AG08396 (cell line): ENCODE measurements at regions not wholly inside any gene's neighbourhood (a gene's known extent, or its start where the extent isn't known, plus 50 kb on each side); places are given as distances from the start of the nearest gene placed in this dataset.
"Not testable (repeated sequence)": the region's sequence is repeated elsewhere in the genome, so short reads cannot be mapped to it uniquely, and the experiment has no call there.

Experiments used
- DNase-seq: peaks from one replicate; pipeline ENCODE4 v3.0.0; 2012; ENCODE audit warnings: low spot score, mixed read lengths

DNA sequence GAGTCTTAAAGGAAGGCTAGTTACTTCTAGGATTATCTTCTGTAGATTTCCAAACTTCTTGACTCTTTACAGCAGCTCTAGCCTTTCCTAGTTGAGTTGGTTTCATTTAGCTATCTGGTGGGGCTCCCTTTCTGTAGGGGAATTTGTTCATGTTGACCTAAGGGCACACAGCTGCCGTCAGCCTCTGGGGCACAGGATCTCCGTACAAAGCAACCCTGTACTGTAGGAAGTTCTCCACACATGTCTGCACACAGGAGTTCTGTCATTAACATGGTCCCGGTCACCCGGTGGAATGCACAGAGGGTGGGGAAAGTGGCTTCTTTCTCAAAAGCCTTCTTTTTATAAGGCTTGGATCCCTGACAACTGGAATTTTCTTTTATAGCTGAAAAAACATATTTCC, 88.7 kb upstream of the TNIK start:
- no peak for DNase-seq

DNA sequence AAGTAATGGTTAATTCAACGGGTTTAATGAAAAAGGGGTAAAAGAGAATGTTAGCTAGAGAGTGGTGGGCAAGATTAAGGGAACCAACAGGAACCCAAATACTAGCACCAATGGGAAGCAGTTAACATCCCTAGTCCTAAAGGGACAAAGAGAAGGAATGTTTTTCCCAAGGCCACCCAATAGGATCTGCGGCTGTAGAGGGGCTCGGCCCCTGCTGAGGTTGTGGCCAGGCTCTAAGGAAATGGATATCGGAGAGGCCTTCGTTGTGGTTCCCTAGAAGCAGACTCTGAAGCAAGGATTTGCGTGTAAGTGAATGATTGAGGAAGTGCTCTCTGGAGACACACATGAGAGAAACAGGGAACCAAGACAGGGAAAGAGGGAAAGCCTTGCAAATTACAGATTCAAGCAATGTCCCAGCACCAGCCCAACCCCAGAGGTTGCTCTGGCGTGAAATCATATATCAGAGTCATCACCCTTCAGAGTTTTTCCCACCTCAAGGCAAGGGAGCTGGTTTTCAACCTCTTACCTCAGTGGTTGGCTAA, 83.6 kb upstream of the TNIK start:
- DNase-seq: no peak

DNA sequence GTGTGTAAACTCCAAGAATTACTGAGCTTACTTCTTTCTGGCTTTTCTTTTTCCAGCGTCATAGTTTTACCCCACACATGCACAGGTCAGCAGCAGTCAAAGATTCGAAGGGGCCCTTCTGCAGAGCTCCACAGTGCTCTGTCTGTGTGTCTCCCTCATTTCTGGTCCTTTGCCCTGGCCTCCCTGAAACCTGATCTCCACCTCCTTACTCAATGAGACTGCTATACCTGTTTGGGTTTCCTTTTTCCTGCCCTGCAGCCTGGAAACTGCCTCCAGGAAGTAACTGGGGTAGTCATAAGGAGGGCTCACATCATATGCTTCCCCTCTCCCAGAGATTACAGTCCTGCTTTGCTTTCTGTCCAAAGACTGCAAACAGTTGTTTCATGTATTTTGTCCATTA, 82.8 kb upstream of the TNIK start:
- no peak for DNase-seq

DNA sequence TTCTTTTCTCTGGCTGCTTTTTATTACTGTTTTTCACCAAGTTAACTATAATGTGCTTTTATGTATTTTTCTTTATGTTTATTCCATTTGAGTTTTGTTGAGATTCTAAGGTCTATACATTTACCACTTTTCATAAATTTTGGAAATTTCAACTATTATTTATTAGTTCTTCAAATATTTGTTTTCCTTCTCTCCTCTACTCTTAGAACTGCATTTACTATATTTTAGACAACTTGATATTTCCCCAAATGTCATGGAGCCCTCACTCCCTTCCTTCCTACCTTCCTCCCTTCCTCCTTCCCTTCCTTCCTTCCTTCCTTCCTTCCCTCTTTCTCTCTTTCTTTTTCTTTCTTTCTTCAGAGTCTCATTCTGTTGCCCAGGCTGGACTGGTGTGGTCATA, 81.4 kb upstream of the TNIK start:
- DNase-seq: no peak

DNA sequence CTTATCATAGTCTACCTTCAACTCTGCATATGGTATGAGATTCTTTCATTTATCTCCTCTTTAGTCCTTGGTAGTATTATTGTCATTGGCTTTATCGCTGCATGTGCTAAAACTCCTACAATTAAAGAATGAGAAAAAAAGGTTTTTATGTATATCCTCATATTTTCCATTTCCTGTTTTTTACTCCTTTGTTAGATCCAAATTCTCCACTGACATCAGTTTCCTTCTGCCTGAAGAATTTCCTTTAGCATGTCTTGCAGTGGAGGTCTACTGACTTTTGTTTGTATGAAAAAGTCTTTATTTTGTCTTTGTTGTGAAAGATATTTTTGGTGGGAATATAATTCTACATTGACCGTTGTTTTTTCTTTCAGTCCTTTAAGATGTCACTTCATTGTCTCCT, 81.0 kb upstream of the TNIK start:
- no peak for DNase-seq

DNA sequence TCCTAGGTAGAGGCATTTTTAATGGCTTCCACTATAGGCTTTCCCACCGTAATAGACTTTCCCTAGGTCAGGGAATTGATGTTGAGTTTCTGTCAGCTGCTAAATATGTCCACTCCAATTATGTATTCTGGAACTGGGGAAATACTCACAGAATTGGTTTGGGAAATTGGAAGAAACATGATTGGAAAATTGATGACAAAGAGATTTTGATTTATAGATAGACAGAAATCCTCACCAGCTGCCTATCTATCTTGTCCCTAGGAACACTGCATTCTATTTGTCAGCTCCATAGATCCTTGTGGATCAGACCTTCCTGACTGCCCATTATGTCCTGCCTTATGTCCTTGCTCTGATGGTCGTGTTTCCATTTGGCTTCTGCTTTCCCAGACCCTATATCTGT, 75.6 kb upstream of the TNIK start:
- no peak for DNase-seq

DNA sequence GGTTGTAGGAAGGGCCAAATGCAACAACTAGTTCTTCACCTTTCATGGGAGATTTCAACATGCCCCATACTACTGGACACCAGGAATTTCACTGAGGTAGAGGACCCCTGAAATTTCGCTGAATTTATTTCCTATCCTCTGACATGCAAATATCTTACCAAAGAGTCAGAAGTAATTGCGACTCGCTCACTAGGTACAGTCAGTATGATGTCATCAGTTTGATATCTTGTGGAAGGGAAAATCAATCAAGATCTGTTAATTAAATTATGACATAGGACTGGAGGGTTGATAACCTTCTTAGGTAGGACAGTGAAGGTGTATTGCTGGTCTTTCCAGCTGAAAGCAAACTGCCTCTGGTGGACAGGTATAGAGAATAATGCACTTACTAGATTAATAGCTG, 74.9 kb upstream of the TNIK start:
- DNase-seq: no peak

DNA sequence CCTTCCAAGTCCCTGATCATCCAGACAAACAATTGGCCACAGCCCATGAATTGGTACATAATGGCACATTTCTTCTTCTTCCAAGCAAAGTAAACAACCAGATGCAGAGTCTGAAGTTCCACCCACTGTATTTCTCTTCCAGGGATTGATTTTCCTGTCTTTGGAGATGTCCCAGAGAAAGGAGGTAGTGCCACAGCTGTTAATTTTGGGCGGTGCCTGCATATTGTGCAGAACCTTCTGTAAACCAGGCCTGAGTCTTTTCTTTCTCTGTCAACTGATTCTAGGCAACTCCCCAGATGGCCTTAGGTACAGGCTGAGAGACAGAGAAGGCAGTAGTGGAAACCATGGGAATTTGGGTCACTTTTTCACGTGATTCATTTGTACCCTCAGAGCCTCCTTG, 73.5 kb upstream of the TNIK start:
- DNase-seq: no peak

DNA sequence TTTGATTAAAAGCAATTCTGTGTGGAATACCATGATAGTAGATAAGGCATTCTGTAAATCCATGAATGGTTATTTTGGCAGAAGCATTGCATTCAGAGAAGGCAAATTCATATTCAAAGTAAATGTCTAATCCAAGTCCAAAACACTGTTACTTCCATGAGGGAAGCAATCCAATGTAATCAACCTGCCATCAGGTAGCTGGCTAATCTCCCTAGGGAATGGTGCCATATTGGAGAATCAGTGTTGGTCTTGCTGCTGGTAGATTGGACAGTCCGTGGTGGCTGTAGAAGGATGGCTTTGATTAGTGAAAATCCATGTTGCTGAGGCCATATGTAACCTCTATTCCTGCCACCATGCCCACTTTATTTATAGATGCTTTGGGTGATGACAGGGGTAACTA, 72.1 kb upstream of the TNIK start:
- no peak for DNase-seq

DNA sequence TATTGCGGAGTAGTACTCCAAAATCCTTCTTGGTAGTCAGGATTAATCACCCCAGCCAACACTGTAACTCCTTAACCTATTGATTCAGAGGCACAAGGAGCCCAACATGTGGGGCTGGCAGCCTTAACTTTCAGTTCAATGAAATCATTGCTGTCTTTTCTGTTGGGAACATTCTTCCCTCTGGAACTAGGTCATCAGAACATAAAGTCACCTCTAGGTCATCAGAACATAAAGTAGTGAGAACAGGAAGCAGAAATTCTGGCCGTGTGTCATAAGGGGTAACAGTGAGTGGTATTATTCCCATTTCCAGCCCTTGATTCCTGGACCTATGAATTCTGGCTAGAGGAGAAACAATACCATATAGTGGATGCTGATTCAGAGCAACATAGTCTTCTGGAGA, 71.5 kb upstream of the TNIK start:
- no peak for DNase-seq

DNA sequence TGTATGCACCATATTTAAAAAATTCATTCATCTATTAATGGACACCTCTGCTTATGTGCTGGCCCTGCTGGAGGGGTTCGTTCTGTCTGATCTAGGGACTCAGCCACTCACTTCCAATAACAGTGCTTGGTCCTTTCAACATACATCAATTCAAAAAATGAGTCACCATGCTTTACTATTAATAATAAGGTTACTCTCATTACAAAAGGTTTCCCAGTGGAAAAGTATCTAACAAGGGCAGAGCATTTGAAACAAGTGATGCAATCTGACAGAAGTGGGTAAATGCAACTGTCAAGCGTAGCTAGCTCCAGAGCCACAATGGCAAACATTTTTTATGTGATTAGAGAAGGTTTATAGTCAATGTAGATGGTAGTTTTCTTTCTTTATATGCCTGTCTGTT, 67.9 kb upstream of the TNIK start:
- DNase-seq: no peak

DNA sequence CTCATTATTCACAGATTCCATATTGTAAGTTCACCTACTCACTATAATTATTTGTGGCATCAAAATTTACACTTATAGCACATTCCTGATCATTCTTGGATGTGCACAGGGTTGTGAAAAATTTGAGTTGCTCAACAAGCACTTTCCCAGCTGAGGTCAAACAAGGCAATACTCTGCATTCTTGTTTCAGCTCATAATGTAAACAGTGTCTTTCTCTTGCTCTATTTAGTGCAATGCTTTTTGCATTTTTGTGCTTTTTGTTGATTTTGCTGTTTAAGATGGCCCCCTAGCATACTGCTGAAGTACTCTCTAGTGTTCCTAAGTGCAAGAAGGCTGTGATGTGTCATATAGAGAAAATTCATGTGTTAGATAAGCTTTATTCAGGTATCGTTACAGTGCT, 66.7 kb upstream of the TNIK start:
- peak; percentile 22 for DNase-seq

DNA sequence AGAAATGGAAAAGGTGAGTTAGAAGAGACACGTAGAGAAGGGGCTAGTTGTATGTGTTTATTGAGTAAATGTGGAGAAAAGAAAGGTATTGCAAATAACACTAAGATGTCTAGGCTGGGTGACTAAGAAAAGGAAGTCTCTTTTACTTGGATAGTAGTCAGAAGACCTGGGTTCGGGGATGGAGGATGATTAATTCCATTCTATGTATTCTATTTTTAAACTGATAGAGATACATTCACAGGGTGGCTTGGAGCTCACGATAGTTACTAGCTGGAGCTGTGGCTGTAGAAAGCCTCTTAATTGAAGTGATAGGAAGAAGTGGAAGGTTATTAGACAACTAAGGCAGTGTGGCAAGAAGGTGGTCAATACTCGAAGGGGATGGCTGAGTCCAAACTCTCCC, 65.9 kb upstream of the TNIK start:
- DNase-seq: no peak

DNA sequence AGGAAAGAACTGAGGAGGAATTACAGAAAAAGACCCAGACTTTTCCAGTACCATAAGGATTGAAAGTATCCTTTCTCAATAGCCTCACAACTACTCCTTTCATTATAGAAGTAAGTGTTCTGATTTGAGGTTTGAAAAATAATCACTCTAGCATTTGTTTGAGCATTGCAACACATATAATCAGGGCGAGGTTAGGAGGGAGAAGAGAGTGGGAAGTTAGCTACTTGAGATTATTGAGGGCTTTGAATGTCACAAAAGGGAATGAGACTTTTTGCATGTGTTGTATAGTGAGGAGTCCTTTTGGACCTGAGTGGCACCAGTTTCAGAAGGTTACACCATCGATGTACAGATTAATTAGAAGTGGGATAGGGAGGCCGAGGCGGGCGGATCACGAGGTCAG, 65.2 kb upstream of the TNIK start:
- no peak for DNase-seq

DNA sequence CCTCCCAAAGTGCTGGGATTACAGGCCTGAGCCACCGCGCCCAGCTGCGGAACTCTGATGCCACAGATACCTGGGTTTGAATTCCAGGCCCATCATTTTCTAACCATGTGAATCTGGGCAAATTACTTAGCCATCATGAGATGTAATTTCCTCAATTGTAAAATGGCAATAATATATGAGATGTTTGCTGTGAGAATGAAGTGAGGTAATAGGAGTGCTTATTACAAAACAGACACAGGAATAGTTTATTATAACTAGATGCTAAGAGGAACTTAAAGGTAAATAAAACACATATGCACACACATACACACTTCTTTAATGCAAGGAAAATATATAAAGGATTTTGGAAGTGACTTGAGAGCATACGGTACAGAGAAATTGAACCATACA, 64.7 kb upstream of the TNIK start:
- DNase-seq: no peak

DNA sequence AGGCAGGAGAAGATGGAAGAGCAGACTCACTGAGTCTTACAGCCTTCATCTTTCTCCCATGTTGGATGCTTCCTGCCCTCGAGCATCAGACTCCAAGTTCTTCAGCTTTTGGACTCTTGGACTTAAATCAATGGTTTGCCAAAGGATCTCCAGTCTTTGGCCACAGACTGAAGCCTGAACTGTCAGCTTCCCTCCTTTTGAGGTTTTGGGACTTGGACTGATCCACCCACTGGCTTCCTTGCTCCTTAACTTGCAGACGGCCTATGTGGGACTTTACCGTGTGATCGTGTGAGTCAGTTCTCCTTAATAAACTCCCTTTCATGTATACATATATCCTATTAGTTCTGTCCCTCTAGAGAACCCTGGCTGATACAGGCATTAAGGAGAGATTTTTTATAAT, 62.4 kb upstream of the TNIK start:
- no peak for DNase-seq

DNA sequence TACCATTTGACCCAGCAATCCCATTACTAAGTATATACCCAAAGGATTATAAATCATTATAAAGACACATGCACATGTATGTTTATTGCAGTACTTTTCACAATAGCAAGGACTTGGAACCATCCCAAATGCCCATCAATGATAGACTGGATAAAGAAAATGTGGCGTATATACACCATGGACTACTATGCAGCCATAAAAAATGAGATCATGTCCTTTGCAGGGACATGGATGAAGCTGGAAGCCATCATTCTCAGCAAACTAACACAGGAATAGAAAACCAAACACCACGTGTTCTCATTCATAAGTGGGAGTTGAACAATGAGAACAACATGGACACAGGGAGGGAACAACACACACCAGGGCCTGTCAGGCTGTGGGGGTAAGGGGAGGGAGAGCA, 59.2 kb upstream of the TNIK start:
- not testable (repeated sequence) for DNase-seq

DNA sequence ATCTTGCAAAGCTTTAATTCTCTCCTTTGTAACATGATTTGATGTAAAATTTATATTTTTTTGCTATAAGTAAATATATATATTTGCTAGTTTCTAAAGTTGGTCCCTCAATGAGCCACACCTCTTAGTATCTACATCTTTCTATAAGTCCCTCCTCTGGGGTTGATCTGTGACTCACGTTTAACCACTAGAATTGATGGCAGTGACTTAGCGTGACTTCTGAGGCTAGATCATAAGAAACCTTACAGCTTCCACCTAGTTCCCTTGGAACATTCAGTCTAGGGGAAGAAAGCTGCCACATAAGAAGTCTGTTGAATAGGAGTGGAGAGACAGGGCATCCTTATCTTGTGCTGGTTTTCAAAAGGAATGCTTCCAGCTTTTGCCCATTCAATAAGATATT, 56.6 kb upstream of the TNIK start:
- DNase-seq: no peak

DNA sequence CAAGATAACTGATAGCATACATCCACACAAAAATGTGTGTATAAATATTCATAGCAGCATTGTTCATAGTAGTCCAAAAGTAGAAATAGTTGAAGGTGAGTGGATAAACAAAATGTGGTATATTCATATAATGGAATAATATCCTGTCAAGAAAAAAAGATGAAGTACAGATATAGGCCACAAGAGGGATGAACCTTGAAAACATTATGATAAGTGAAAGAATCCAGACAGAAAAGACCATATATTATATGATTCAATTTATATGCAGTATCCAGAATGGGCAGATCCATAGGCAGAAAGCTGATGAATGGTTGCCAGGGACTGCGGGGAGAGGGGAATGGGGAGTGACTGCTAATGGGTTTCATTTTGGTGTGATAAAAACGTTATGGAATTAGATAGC, 54.3 kb upstream of the TNIK start:
- no peak for DNase-seq

DNA sequence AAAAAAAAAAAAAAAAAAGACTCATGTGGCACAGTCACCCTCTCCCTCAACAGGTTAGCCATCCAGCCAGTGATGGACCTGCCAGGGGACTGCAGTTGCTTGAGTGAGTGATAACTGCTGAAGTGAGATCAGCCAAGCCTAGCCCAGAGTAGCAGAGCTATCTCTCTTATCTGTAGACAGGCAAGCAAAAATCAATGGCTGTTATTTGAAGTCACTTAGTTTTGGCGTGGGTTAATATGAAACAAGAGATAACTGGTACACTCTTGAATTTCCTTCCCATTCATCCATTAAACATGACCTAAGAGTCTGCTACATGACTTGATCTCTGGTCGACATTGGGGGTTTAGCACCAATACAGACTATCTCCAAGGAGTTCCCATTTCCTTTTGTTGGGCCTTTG, 51.2 kb upstream of the TNIK start:
- no peak for DNase-seq
